ENCODE measurements at regions not wholly inside any gene's neighbourhood (a gene's known extent, or its start where the extent isn't known, plus 50 kb on each side); places are given as distances from the start of the nearest gene placed in this dataset.

DNA sequence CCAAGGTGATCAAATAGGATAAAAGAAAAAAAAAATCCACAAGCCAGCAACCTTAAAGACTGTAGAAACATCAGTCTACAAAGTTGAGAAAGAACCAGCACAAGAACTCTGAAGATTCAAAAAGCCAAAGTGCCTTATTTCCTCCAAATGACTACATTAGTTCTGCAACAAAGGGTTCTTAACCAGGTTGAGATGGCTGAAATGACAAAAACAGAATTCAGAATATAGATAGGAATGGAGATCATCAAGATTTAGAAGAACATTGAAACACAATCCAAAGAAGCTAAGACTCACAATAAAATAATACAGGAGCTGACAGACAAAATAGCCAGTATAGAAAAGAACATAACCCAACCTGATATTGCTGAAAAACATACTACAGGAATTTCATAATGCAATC, 156.5 kb upstream of the ZCCHC13 start:
- H3K27ac ChIP-seq (ENCODE audit: low read depth, low read length, poor library complexity, severe bottlenecking), result no peak overlapping the region
- no peak for DNase-seq (ENCODE audit: low spot score)
- H3K79me2 ChIP-seq (ENCODE audit: insufficient read depth, low read depth, low read length), result no peaks in the 10 kb centered on the region
- H3K36me3 ChIP-seq (ENCODE audit: insufficient read depth, low read length), result no peaks in the 10 kb centered on the region
- no TSS peak for BruUV-seq (replicated peaks)
- no peaks in the 10 kb centered on the region for H3K9me3 ChIP-seq (ENCODE audit: low read length)
- no peaks in the 10 kb centered on the region for H4K20me1 ChIP-seq (ENCODE audit: insufficient read depth, low read length)
- H2AFZ ChIP-seq (ENCODE audit: low read length), result no peak overlapping the region
- no peak overlapping the region for H3K4me3 ChIP-seq (ENCODE audit: low read depth, low read length, poor library complexity, severe bottlenecking)
- H3K4me1 ChIP-seq (ENCODE audit: insufficient read depth, low read length, poor library complexity, severe bottlenecking), result no peaks in the 10 kb centered on the region
- TF ChIP-seq CTCF (conservative IDR thresholded peaks at IDR 0.05; ENCODE audit: low read length) (no peak), EZH2phosphoT487 (IDR thresholded peaks at IDR 0.05; ENCODE audit: borderline replicate concordance, low read depth, low read length) (no peak)
- no peak overlapping the region for H3K4me2 ChIP-seq (ENCODE audit: low read length)
- intact Hi-C loops (cut with micrococcal nuclease; ENCODE audit: unreplicated experiment), result no loop called here
- POLR2A ChIA-PET, result no interaction called here
- CTCF ChIA-PET (ENCODE audit: unreplicated experiment), result no interaction called here
- H3K9me2 ChIP-seq (ENCODE audit: insufficient read depth, low read length), result no peaks in the 10 kb centered on the region

DNA sequence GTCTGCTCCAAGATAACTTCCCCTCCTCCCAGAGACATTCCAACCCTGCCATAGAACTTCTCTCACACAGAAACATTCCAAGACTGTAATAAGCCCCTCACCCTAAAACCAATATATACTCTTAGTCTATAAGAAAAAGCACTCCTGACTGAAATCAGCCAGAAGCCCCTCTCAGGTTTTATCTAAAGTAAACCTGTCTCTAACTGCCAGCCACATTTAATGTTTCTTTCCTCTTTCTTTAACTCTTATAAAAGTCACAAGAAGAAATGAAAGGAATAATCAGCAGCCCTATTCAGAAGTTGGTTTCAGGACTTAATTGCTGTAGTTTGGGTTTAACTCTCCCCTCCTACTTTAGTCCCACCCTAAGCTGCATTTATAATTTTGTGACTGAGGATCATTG, 165.0 kb upstream of the ZCCHC13 start:
- Histone ChIP-seq H3K4me2 (ENCODE audit: low read length) (no peak overlapping the region), H3K4me3 (ENCODE audit: low read depth, low read length, poor library complexity, severe bottlenecking) (no peak overlapping the region), H3K79me2 (ENCODE audit: insufficient read depth, low read depth, low read length) (no peaks in the 10 kb centered on the region), H4K20me1 (ENCODE audit: insufficient read depth, low read length) (no peaks in the 10 kb centered on the region), H2AFZ (ENCODE audit: low read length) (no peak overlapping the region), H3K9me3 (ENCODE audit: low read length) (no peaks in the 10 kb centered on the region), H3K9me2 (ENCODE audit: insufficient read depth, low read length) (no peaks in the 10 kb centered on the region), H3K4me1 (ENCODE audit: insufficient read depth, low read length, poor library complexity, severe bottlenecking) (no peaks in the 10 kb centered on the region), H3K27ac (ENCODE audit: low read depth, low read length, poor library complexity, severe bottlenecking) (no peak overlapping the region), H3K36me3 (ENCODE audit: insufficient read depth, low read length) (no peaks in the 10 kb centered on the region)
- TF ChIP-seq EZH2phosphoT487 (IDR thresholded peaks at IDR 0.05; ENCODE audit: borderline replicate concordance, low read depth, low read length) (no peak), CTCF (conservative IDR thresholded peaks at IDR 0.05; ENCODE audit: low read length) (no peak)
- ChIA-PET CTCF (ENCODE audit: unreplicated experiment) (no interaction called here), POLR2A (no interaction called here)
- BruUV-seq (replicated peaks), result no TSS peak
- intact Hi-C loops (cut with micrococcal nuclease; ENCODE audit: unreplicated experiment), result loop anchor here (10.0 kb wide), 1 partner anchor 206 kb away; no protein-coding TSS in a partner anchor
- no peak for DNase-seq (ENCODE audit: low spot score)

DNA sequence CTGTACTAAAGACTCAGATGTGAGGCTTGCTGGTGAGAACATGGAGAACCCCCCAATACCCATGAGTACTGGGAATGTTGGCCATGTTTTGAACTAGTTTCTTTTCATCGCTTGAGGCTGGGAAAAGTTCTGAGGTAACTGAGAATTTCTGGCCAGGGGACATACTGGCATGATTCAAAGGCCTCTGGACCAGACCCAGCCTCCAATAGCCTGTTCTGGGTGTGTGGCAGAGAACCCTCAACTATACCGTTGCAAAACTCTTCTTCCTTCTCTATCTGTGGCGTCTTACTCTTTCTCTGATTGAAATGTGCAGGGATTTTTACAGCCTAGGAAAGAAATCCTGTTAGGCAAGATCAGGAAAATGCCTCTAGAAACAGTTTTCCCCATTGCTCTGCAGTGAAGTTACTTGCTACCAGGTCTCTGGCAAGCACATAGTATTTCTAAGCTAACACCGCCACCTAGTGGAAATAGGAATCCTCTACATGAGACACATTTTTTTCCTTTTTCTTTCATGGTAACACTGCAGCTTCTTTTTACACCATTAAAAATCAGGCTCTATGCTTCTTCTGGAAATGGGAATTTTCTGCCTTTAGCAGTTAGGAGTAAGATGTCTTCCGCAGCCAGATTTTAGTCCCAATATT, 170.7 kb upstream of the ZCCHC13 start:
- DNase-seq (ENCODE audit: low spot score), result peak; percentile 62
- intact Hi-C loops (cut with micrococcal nuclease; ENCODE audit: unreplicated experiment), result loop anchor here (1.0 to 10.0 kb wide), 3 partner anchors 116 to 278 kb away; no protein-coding TSS in a partner anchor

More for the DNA sequence above, 170.7 kb upstream of the ZCCHC13 start:
- POLR2A ChIA-PET, result no interaction called here
- Histone ChIP-seq H3K79me2 (ENCODE audit: insufficient read depth, low read depth, low read length) (no peaks in the 10 kb centered on the region), H3K4me1 (ENCODE audit: insufficient read depth, low read length, poor library complexity, severe bottlenecking) (no peaks in the 10 kb centered on the region), H3K27ac (ENCODE audit: low read depth, low read length, poor library complexity, severe bottlenecking) (no peak overlapping the region), H4K20me1 (ENCODE audit: insufficient read depth, low read length) (no peaks in the 10 kb centered on the region), H3K9me2 (ENCODE audit: insufficient read depth, low read length) (no peaks in the 10 kb centered on the region), H2AFZ (ENCODE audit: low read length) (no peak overlapping the region), H3K4me2 (ENCODE audit: low read length) (no peak overlapping the region), H3K4me3 (ENCODE audit: low read depth, low read length, poor library complexity, severe bottlenecking) (no peak overlapping the region), H3K9me3 (ENCODE audit: low read length) (no peaks in the 10 kb centered on the region), H3K36me3 (ENCODE audit: insufficient read depth, low read length) (no peaks in the 10 kb centered on the region)
- TF ChIP-seq EZH2phosphoT487 (IDR thresholded peaks at IDR 0.05; ENCODE audit: borderline replicate concordance, low read depth, low read length) (no peak), CTCF (conservative IDR thresholded peaks at IDR 0.05; ENCODE audit: low read length) (peak; percentile 76)
- BruUV-seq (replicated peaks), result no TSS peak
- CTCF ChIA-PET (ENCODE audit: unreplicated experiment), result interaction anchor here (0.5 kb wide), 1 partner anchor 809 kb away, joined by 3 read pairs; no protein-coding TSS in a partner anchor
